HG03159 (cell line): ENCODE measurements at regions not wholly inside any gene's neighbourhood (a gene's known extent, or its start where the extent isn't known, plus 50 kb on each side); places are given as distances from the start of the nearest gene placed in this dataset.
A peak's percentile ranks its signal among the peaks of the same experiment; 100 is the strongest.
"Not testable (repeated sequence)": the region's sequence is repeated elsewhere in the genome, so short reads cannot be mapped to it uniquely, and the experiment has no call there.

Source experiments
- ATAC-seq: cut with Tn5 transposase; IDR thresholded peaks from one replicate; pipeline ENCODE4 v1.9.1; 2021; ENCODE audit warnings: mild to moderate bottlenecking, moderate library complexity; ENCODE audit not compliant: unreplicated experiment

GRCh38 chr15:92803852-92804609 is 96.1 kb upstream of the CHD2 start:
- ATAC-seq: no peak

GRCh38 chr15:92804610-92804936 is 95.6 kb upstream of the CHD2 start:
- not testable (repeated sequence) for ATAC-seq

GRCh38 chr15:92805080-92805690 is 94.9 kb upstream of the CHD2 start:
- ATAC-seq: no peak

- not testable (repeated sequence) for ATAC-seq
These were observed 94.0 kb upstream of the CHD2 start for GRCh38 chr15:92806171-92806570.

GRCh38 chr15:92806763-92807162 is 93.4 kb upstream of the CHD2 start:
- ATAC-seq: no peak

- ATAC-seq: no peak
These were observed 92.1 kb upstream of the CHD2 start for GRCh38 chr15:92807971-92808571.

- ATAC-seq: peak; percentile 19
These were observed 91.5 kb upstream of the CHD2 start for GRCh38 chr15:92808598-92809063.

GRCh38 chr15:92809064-92809879 is 90.9 kb upstream of the CHD2 start:
- peak; percentile 79 for ATAC-seq

- no peak for ATAC-seq
These were observed 90.2 kb upstream of the CHD2 start for GRCh38 chr15:92809880-92810361.

- ATAC-seq: no peak
These were observed 89.5 kb upstream of the CHD2 start for GRCh38 chr15:92810418-92811138.

GRCh38 chr15:92811148-92811913 is 88.8 kb upstream of the CHD2 start:
- ATAC-seq: no peak

GRCh38 chr15:92812271-92812670 is 87.9 kb upstream of the CHD2 start:
- ATAC-seq: no peak

GRCh38 chr15:92813485-92813884 is 86.6 kb upstream of the CHD2 start:
- no peak for ATAC-seq

GRCh38 chr15:92817339-92817886 is 82.7 kb upstream of the CHD2 start:
- ATAC-seq: no peak

- ATAC-seq: no peak
These were observed 81.4 kb upstream of the CHD2 start for GRCh38 chr15:92818651-92819277.

- no peak for ATAC-seq
These were observed 80.6 kb upstream of the CHD2 start for GRCh38 chr15:92819278-92820235.

- ATAC-seq: peak; percentile 80
These were observed 79.7 kb upstream of the CHD2 start for GRCh38 chr15:92820236-92821021.
